ENCODE measurements at regions not wholly inside any gene's neighbourhood (a gene's known extent, or its start where the extent isn't known, plus 50 kb on each side); places are given as distances from the start of the nearest gene placed in this dataset.

DNA sequence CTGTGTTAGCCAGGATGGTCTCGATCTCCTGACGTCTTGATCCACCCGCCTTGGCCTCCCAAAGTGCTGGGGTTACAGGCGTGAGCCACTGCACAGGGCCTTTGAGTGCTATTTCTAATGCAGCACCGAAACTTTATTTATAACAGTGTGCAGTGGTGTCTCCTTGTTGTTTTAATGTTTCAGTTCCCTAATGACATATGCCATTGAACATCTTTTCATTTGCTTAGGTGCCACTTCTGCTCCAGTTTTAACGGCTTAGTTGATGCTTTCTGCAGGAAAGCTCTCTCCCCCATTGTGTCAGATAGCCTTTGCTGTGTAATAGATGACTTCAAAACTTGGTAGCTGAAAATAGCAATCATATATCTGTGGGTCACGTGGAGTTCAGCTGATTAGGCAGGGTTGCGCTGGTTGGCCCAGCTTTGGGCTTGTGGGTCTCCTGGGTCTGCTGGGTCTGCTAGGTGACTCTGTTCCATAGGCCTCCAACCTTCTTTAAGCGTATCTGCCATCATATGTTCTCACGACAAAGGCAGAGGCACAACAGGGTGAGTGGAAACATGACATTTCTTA, 76.4 kb upstream of the SHISA3 start:
- no peak for DNase-seq (ENCODE audit: low read depth)

DNA sequence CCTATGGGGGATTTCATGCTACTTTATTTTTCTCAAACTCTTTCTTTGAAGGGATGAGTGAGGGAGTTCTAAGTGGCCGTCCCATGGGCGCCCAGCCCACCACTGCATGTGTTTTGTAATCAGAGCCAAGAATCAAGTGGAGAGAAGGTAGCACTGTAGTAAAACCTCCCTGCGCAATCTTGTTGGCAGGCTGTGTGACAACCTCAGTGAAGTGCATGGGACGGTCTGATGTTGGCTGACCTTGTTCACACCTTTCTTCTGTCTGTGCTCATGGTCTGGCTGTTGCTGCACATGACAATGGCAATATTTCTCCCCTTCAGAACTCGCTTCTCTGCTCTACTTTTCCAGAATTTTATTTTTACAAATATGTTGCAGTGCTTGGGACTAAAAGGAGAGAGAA, 71.2 kb upstream of the SHISA3 start:
- TF ChIP-seq, protein P1, sequence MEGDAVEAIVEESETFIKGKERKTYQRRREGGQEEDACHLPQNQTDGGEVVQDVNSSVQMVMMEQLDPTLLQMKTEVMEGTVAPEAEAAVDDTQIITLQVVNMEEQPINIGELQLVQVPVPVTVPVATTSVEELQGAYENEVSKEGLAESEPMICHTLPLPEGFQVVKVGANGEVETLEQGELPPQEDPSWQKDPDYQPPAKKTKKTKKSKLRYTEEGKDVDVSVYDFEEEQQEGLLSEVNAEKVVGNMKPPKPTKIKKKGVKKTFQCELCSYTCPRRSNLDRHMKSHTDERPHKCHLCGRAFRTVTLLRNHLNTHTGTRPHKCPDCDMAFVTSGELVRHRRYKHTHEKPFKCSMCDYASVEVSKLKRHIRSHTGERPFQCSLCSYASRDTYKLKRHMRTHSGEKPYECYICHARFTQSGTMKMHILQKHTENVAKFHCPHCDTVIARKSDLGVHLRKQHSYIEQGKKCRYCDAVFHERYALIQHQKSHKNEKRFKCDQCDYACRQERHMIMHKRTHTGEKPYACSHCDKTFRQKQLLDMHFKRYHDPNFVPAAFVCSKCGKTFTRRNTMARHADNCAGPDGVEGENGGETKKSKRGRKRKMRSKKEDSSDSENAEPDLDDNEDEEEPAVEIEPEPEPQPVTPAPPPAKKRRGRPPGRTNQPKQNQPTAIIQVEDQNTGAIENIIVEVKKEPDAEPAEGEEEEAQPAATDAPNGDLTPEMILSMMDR (conservative IDR thresholded peaks at IDR 0.05; ENCODE audit: low read depth, low read length) = no peak
- no peak for DNase-seq (ENCODE audit: low read depth)
- no peak overlapping the region for H3K4me3 ChIP-seq (ENCODE audit: low read length)

More for the DNA sequence above, 76.4 kb upstream of the SHISA3 start:
- H3K4me3 ChIP-seq (ENCODE audit: low read length) = no peak overlapping the region
- TF ChIP-seq, protein P1 (conservative IDR thresholded peaks at IDR 0.05; ENCODE audit: low read depth, low read length) = no peak

DNA sequence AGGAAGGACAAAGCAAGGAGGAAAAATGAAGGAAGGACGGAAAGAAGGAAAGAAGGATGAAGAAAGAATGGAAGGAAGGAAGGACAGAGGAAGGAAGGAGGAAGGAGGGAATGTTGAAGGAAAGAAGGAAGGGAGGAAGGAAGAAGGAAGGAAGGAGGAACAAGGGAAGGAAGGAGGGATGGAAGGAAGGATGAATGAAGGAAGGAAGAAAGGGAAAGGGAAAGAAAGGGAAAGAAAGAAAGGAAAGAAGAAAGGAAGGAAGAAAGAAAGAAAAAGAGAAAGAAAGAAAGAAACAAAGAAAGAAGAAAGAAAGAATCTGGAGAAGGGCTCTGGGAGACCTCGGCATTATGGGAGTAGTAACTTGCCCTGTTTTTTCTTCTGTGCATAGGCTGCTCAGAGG, 70.8 kb upstream of the SHISA3 start:
- H3K4me3 ChIP-seq (ENCODE audit: low read length) = no peak overlapping the region
- TF ChIP-seq, protein P1 (conservative IDR thresholded peaks at IDR 0.05; ENCODE audit: low read depth, low read length) = no peak
- no peak for DNase-seq (ENCODE audit: low read depth)

DNA sequence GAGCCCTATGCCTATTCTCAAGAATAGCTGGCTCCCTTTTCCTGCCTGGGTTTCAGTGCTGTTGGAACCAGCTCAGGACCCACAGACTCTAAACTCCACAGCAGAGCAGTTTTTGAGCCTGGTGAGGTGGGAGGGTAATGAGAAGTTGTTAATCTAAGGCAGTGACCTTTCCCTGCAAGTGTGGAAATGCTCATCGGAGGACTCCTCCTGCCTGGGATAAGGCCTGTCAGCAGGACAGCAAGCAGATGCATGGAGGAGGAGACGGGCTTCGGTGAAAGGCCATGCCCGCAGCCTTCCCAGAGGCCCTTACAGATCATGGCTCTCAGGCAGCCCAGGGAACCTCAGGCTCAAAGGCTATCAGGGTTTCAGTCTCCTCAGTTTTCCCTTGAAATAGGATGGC, 70.0 kb upstream of the SHISA3 start:
- TF ChIP-seq, protein P1 (conservative IDR thresholded peaks at IDR 0.05; ENCODE audit: low read depth, low read length) = no peak
- no peak overlapping the region for H3K4me3 ChIP-seq (ENCODE audit: low read length)
- DNase-seq (ENCODE audit: low read depth) = no peak

DNA sequence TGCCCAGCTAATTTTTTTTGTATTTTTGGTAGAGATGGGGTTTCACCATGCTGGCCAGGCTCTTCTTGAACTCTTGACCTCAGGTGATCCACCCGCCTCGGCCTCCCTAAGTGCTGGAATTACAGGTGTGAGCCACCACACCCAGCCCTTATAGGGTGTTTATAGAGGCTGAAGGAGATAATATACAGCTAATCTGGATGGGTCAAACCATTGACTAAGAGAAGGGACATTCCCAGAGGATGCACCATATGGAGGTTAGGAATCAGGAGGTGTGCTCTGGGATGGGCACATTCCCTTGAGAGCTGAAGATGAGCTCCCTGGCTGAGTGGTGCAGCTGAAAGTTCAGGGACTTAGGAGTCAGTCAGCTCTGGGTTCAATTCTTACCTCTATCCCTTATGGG, 68.3 kb upstream of the SHISA3 start:
- no peak overlapping the region for H3K4me3 ChIP-seq (ENCODE audit: low read length)
- DNase-seq (ENCODE audit: low read depth) = no peak
- TF ChIP-seq, protein P1 (conservative IDR thresholded peaks at IDR 0.05; ENCODE audit: low read depth, low read length) = no peak

DNA sequence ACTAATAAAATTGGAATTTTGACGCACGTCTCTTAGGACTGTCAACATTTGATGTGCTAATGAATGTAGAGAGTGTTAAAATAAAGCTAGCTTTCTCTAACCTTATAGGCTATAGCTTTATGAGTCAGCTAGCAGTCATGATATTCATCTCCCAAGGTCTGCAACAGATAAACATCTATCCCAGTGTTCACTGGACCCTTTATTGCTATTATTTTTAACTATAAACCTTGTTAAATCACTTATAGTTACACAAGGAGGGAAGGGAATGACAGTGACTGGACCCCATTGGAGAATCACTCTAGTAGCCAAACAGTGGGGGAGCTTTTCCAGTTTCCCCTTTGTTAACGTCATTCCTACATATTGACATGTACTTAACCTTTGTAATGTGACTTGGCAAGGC, 67.9 kb upstream of the SHISA3 start:
- TF ChIP-seq, protein P1 (conservative IDR thresholded peaks at IDR 0.05; ENCODE audit: low read depth, low read length) = no peak
- no peak for DNase-seq (ENCODE audit: low read depth)
- H3K4me3 ChIP-seq (ENCODE audit: low read length) = no peak overlapping the region

DNA sequence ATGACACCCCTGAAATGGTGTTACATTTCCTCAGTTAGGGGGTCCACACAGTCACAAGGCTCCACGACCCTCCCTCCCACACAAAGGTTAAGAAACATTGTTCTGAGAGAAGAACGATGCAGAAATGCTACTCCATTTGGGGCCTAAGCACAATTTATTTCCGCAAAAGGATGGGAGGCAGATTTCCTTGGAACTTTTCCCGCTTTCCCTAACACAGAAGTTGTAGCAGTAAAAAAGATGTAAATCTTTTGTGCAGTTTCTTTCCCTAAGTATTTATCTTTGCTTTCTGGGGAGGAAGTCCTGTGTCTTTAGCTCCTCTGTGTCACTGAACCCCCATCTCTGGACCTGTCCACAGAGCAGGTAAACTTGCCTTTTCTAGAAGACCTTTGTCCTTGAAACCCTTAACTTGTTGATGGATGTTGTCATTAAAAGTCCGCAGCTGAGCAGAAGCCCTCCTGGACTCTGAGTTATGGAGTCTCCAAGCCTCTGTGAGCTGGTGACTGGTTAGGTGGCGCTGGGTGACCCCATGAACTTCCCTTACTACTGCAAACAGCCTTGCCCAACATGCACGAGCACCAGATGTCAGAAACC, 67.2 kb upstream of the SHISA3 start:
- TF ChIP-seq, protein P1 (conservative IDR thresholded peaks at IDR 0.05; ENCODE audit: low read depth, low read length) = no peak
- no peak overlapping the region for H3K4me3 ChIP-seq (ENCODE audit: low read length)
- DNase-seq (ENCODE audit: low read depth) = no peak

Measured in retinal pigment epithelial cell (primary cell).